Fibroblast of lung (primary cell): ENCODE measurements at regions not wholly inside any gene's neighbourhood (a gene's known extent, or its start where the extent isn't known, plus 50 kb on each side); places are given as distances from the start of the nearest gene placed in this dataset.

Experiments used
- EZH2 ChIP-seq: IDR thresholded peaks from 2 replicates; pipeline ENCODE4 v1.5.1; 2012; ENCODE audit warnings: low read length, control low read depth, mild to moderate bottlenecking; ENCODE audit errors: missing control alignments
- TF ChIP-seq, protein P1 (sequence below), 2 donors: IDR thresholded peaks in 1 of 2; conservative IDR thresholded peaks in 1 of 2; 1 replicate in 1 of 2; 2 replicates in 1 of 2; pipeline ENCODE4 v1.5.1; 2011 to 2012; ENCODE audit warnings: low read length in 2 of 2, control low read depth in 1 of 2, inconsistent platforms in 1 of 2, low read depth in 1 of 2, mild to moderate bottlenecking in 1 of 2

DNA sequence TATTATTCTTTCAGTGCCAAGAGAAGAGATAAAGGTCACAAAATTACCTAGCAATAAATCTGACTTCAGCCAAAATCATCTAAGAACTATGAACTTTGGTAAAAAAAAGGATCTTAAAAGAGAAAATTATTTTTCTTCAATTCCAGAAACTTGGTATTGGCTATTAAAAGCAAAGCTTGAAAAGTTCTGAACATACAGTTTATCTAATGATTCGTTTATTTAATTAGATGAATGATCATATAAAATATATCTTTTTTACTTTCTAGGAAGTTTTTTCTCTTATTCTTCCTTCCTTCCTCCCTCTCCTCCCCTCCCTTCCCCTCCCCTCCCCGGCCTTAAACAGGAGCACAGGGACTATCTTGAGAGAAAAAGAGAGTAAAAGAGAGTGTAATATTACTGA lies 536.1 kb downstream of the SOX11 start:
- TF ChIP-seq, protein P1, sequence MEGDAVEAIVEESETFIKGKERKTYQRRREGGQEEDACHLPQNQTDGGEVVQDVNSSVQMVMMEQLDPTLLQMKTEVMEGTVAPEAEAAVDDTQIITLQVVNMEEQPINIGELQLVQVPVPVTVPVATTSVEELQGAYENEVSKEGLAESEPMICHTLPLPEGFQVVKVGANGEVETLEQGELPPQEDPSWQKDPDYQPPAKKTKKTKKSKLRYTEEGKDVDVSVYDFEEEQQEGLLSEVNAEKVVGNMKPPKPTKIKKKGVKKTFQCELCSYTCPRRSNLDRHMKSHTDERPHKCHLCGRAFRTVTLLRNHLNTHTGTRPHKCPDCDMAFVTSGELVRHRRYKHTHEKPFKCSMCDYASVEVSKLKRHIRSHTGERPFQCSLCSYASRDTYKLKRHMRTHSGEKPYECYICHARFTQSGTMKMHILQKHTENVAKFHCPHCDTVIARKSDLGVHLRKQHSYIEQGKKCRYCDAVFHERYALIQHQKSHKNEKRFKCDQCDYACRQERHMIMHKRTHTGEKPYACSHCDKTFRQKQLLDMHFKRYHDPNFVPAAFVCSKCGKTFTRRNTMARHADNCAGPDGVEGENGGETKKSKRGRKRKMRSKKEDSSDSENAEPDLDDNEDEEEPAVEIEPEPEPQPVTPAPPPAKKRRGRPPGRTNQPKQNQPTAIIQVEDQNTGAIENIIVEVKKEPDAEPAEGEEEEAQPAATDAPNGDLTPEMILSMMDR (conservative IDR thresholded peaks at IDR 0.05 in 1 of 2, IDR thresholded peaks at IDR 0.05 in 1 of 2; ENCODE audit: low read depth in 1 of 2, low read length in 2 of 2): no peak
- no peak for TF ChIP-seq EZH2
